ENCODE measurements at regions not wholly inside any gene's neighbourhood (a gene's known extent, or its start where the extent isn't known, plus 50 kb on each side); places are given as distances from the start of the nearest gene placed in this dataset.
A peak's percentile ranks its signal among the peaks of the same experiment; 100 is the strongest.

GRCh38 chr6:40039042-40039441 lies 104.8 kb upstream of the MOCS1 start:
- no peak for TF ChIP-seq CTCF (IDR thresholded peaks at IDR 0.05; ENCODE audit: unreplicated experiment)
- Mint-ChIP-seq H3K27ac (ENCODE audit: unreplicated experiment) (no peak overlapping the region), H3K36me3 (ENCODE audit: low read depth, unreplicated experiment) (no peaks in the 10 kb centered on the region), H3K4me3 (ENCODE audit: unreplicated experiment) (no peak overlapping the region), H3K4me1 (ENCODE audit: unreplicated experiment) (peaks cover 8% of the 10 kb centered on the region), H3K9me3 (ENCODE audit: unreplicated experiment) (no peaks in the 10 kb centered on the region), H3K27me3 (ENCODE audit: unreplicated experiment) (peaks cover 4% of the 10 kb centered on the region)
- no peak for DNase-seq (ENCODE audit: low spot score)

GRCh38 chr6:40038626-40039025 lies 104.4 kb upstream of the MOCS1 start:
- no peak for DNase-seq (ENCODE audit: low spot score)
- H3K4me3 Mint-ChIP-seq (ENCODE audit: unreplicated experiment): no peak overlapping the region
- H3K27ac Mint-ChIP-seq (ENCODE audit: unreplicated experiment): no peak overlapping the region
- H3K4me1 Mint-ChIP-seq (ENCODE audit: unreplicated experiment): peaks cover 8% of the 10 kb centered on the region
- no peak for TF ChIP-seq CTCF (IDR thresholded peaks at IDR 0.05; ENCODE audit: unreplicated experiment)
- H3K27me3 Mint-ChIP-seq (ENCODE audit: unreplicated experiment): peaks cover 4% of the 10 kb centered on the region
- no peaks in the 10 kb centered on the region for H3K9me3 Mint-ChIP-seq (ENCODE audit: unreplicated experiment)
- no peaks in the 10 kb centered on the region for H3K36me3 Mint-ChIP-seq (ENCODE audit: low read depth, unreplicated experiment)

GRCh38 chr6:40037271-40037670 lies 103.0 kb upstream of the MOCS1 start:
- H3K27me3 Mint-ChIP-seq (ENCODE audit: unreplicated experiment): peaks cover 4% of the 10 kb centered on the region
- DNase-seq (ENCODE audit: low spot score): no peak
- no peak overlapping the region for H3K4me3 Mint-ChIP-seq (ENCODE audit: unreplicated experiment)
- no peaks in the 10 kb centered on the region for H3K9me3 Mint-ChIP-seq (ENCODE audit: unreplicated experiment)
- no peak overlapping the region for H3K27ac Mint-ChIP-seq (ENCODE audit: unreplicated experiment)
- no peaks in the 10 kb centered on the region for H3K36me3 Mint-ChIP-seq (ENCODE audit: low read depth, unreplicated experiment)
- peaks cover 13% of the 10 kb centered on the region for H3K4me1 Mint-ChIP-seq (ENCODE audit: unreplicated experiment)
- no peak for TF ChIP-seq CTCF (IDR thresholded peaks at IDR 0.05; ENCODE audit: unreplicated experiment)

GRCh38 chr6:40036186-40036585 lies 101.9 kb upstream of the MOCS1 start:
- Mint-ChIP-seq H3K27me3 (ENCODE audit: unreplicated experiment) (peaks cover 4% of the 10 kb centered on the region), H3K4me3 (ENCODE audit: unreplicated experiment) (peak overlapping the region; percentile 22), H3K4me1 (ENCODE audit: unreplicated experiment) (peaks cover 13% of the 10 kb centered on the region), H3K27ac (ENCODE audit: unreplicated experiment) (no peak overlapping the region), H3K9me3 (ENCODE audit: unreplicated experiment) (no peaks in the 10 kb centered on the region), H3K36me3 (ENCODE audit: low read depth, unreplicated experiment) (no peaks in the 10 kb centered on the region)
- DNase-seq (ENCODE audit: low spot score): no peak
- TF ChIP-seq CTCF (IDR thresholded peaks at IDR 0.05; ENCODE audit: unreplicated experiment): no peak

GRCh38 chr6:40028449-40028848 lies 94.2 kb upstream of the MOCS1 start:
- no peak for TF ChIP-seq CTCF (IDR thresholded peaks at IDR 0.05; ENCODE audit: unreplicated experiment)
- Mint-ChIP-seq H3K27me3 (ENCODE audit: unreplicated experiment) (peaks cover 2% of the 10 kb centered on the region), H3K36me3 (ENCODE audit: low read depth, unreplicated experiment) (no peaks in the 10 kb centered on the region), H3K27ac (ENCODE audit: unreplicated experiment) (no peak overlapping the region), H3K9me3 (ENCODE audit: unreplicated experiment) (no peaks in the 10 kb centered on the region), H3K4me1 (ENCODE audit: unreplicated experiment) (peaks cover 3% of the 10 kb centered on the region), H3K4me3 (ENCODE audit: unreplicated experiment) (no peak overlapping the region)
- DNase-seq (ENCODE audit: low spot score): no peak
